IPS-NIHi11 (cell line): ENCODE measurements at regions not wholly inside any gene's neighbourhood (a gene's known extent, or its start where the extent isn't known, plus 50 kb on each side); places are given as distances from the start of the nearest gene placed in this dataset.
"Not testable (repeated sequence)": the region's sequence is repeated elsewhere in the genome, so short reads cannot be mapped to it uniquely, and the experiment has no call there.

Source experiments
- DNase-seq: peaks from one replicate; pipeline ENCODE4 v3.0.0; 2012; ENCODE audit warnings: mixed read lengths, low spot score

- DNase-seq, result not testable (repeated sequence)
These were observed 117.0 kb downstream of the CEP44 start for GRCh38 chr4:174400603-174401302.

GRCh38 chr4:174398728-174399127 lies 115.0 kb downstream of the CEP44 start:
- DNase-seq, result no peak

- DNase-seq, result no peak
These were observed 113.8 kb downstream of the CEP44 start for GRCh38 chr4:174397366-174398155.

- no peak for DNase-seq
These were observed 112.9 kb downstream of the CEP44 start for GRCh38 chr4:174396599-174397110.

- DNase-seq, result no peak
These were observed 111.2 kb downstream of the CEP44 start for GRCh38 chr4:174394915-174395314.

- DNase-seq, result no peak
These were observed 105.7 kb downstream of the CEP44 start for GRCh38 chr4:174389439-174389838.

GRCh38 chr4:174388461-174389145 lies 104.9 kb downstream of the CEP44 start:
- DNase-seq, result no peak

- DNase-seq, result no peak
These were observed 104.0 kb downstream of the CEP44 start for GRCh38 chr4:174387721-174388120.

- no peak for DNase-seq
These were observed 103.4 kb downstream of the CEP44 start for GRCh38 chr4:174387143-174387542.

- no peak for DNase-seq
These were observed 100.1 kb downstream of the CEP44 start for GRCh38 chr4:174383783-174384182.

- not testable (repeated sequence) for DNase-seq
These were observed 99.4 kb downstream of the CEP44 start for GRCh38 chr4:174382938-174383605.
